Effector memory CD8-positive, alpha-beta T cell (primary cell): ENCODE measurements at regions not wholly inside any gene's neighbourhood (a gene's known extent, or its start where the extent isn't known, plus 50 kb on each side); places are given as distances from the start of the nearest gene placed in this dataset.

Experiments
- ATAC-seq: fragments of 150-1000 bp; cut with Tn5 transposase; replicated peaks from 2 replicates; pipeline ENCODE4 v1.10.0; 2021; ENCODE audit warnings: mild to moderate bottlenecking, moderate library complexity
- DNase-seq, 3 experiments: peaks; one replicate each; pipeline ENCODE4 v3.0.0; 2021
- H3K27ac Mint-ChIP-seq, 2 donors: one replicate each; pipeline ENCODE4 v1.8.0; 2022; ENCODE audit warnings: mild to moderate bottlenecking in 2 of 2, mixed read lengths in 2 of 2, moderate library complexity in 2 of 2
- H3K27me3 Mint-ChIP-seq, 2 donors: one replicate each; pipeline ENCODE4 v1.8.0; 2022; ENCODE audit warnings: mixed read lengths in 2 of 2
- H3K36me3 Mint-ChIP-seq: one replicate; pipeline ENCODE4 v1.8.0; 2022; ENCODE audit warnings: mild to moderate bottlenecking, moderate library complexity, mixed read lengths; ENCODE audit not compliant: insufficient read depth
- H3K4me1 Mint-ChIP-seq, 2 donors: one replicate each; pipeline ENCODE4 v1.8.0; 2022; ENCODE audit warnings: low read depth in 2 of 2, mixed read lengths in 2 of 2
- H3K4me3 Mint-ChIP-seq, 2 donors: one replicate each; pipeline ENCODE4 v1.8.0; 2022; ENCODE audit warnings: mild to moderate bottlenecking in 2 of 2, mixed read lengths in 2 of 2, moderate library complexity in 2 of 2
- H3K9me3 Mint-ChIP-seq, 2 donors: one replicate each; pipeline ENCODE4 v1.8.0; 2022; ENCODE audit warnings: mixed read lengths in 2 of 2

DNA sequence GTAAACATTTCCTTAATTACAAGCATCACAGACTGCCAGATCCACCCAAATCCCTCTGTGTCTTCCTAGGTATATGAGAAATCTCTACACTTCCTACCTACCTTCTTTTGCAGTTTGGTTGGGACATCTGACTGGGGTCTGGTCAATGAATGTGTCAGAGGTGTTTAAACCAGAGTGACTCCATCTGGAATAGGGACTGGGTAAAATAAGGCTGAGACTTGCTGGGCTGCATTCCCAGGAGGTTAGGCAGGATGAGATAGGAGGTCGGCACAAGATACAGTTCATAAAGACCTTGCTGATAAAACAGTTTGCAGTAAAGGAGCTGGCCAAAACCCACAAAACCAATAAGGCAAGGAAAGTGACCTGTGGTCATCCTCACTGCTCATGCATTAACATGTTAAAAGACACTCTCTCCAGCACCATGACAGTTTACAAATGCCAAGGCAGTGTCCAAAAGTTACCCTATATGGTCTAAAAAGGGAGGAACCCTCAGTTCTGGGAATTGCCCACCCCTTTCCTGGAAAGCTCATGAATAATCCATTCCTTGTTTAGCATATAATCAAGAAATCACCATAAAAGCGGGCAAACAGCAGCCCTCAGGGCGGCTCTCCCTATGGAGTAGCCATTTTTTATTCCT, 87.4 kb upstream of the BACE2 start:
- H3K36me3 Mint-ChIP-seq, result no peaks in the 10 kb centered on the region
- no peak overlapping the region for H3K4me3 Mint-ChIP-seq
- H3K27ac Mint-ChIP-seq, result no peak overlapping the region
- DNase-seq (no peak), ATAC-seq (no peak)
- H3K27me3 Mint-ChIP-seq, result peaks cover 6 to 16% of the 10 kb centered on the region in 2 donors
- H3K9me3 Mint-ChIP-seq, result no peaks in the 10 kb centered on the region
- H3K4me1 Mint-ChIP-seq, result no peaks in the 10 kb centered on the region

DNA sequence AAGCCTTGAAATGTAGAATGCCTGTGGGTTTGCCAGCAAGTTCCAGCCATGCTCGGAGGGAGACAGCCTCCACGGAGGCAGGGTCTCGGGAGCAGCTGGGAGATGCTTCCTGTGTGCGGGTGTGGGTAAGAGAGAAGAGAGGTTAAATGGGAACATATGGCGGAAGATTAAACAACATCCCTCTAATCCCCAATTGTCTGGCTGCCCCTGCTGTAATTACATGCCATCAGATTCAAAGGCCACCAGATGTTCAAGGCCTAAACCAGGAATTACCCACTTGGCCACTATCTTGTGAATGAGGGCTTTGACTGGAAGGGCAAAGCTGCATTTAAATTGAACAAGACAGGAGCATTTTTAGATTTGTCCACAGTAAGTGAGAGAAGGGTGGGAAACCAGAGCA, 81.4 kb upstream of the BACE2 start:
- H3K27me3 Mint-ChIP-seq, result peaks cover 14 to 35% of the 10 kb centered on the region in 2 donors
- DNase-seq (no peak), ATAC-seq (no peak)
- no peak overlapping the region for H3K27ac Mint-ChIP-seq
- no peaks in the 10 kb centered on the region for H3K36me3 Mint-ChIP-seq
- no peaks in the 10 kb centered on the region for H3K9me3 Mint-ChIP-seq
- H3K4me3 Mint-ChIP-seq, result no peak overlapping the region
- H3K4me1 Mint-ChIP-seq, result no peaks in the 10 kb centered on the region

- H3K27ac Mint-ChIP-seq, result no peak overlapping the region
- H3K4me1 Mint-ChIP-seq, result no peaks in the 10 kb centered on the region
- no peak overlapping the region for H3K4me3 Mint-ChIP-seq
- DNase-seq (no peak), ATAC-seq (no peak)
- H3K36me3 Mint-ChIP-seq, result no peaks in the 10 kb centered on the region
- no peaks in the 10 kb centered on the region for H3K9me3 Mint-ChIP-seq
- peaks cover 17 to 24% of the 10 kb centered on the region in 2 donors for H3K27me3 Mint-ChIP-seq
Measured at GRCh38 chr21:41090981-41091380, 77.0 kb upstream of the BACE2 start.

DNA sequence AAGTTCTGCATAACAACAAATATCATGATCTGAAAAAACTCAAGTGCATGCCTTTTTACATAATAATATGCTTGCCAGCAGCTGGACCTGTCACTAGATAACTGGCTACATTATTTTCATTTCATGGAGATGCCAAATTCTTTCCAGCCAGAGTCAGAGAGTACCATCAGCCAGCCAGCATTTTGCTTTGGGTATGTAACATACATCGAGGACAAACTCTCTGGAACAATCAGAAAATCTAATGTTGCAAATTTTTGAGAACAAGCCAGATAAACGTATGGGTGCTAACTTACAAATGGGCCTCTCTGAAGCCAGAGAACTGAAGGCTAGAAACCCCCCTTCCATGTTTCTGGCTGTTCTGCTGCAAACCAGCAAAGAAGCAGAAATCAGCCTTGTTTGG, 76.3 kb upstream of the BACE2 start:
- no peak for DNase-seq
- H3K9me3 Mint-ChIP-seq, result no peaks in the 10 kb centered on the region
- H3K4me3 Mint-ChIP-seq, result no peak overlapping the region

DNA sequence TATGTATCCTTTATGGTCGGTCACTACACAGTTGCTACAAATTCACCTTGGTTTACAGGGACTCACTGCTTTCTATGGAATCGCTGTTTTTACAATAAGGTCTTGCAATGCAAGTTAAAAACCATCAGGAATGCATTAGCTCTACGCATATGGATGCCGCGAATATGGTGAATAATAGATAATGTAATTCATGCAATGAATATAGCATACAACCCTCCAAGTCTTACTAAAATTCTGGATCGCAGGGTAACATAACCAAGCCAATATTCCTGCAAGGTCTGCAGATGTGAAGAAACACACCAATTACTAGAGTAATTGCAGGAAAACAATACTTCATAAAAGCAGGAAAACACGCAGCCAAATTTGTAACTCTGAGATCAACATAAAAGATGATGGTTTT, 75.6 kb upstream of the BACE2 start:
- ATAC-seq, result no peak
- Mint-ChIP-seq H3K9me3 (no peaks in the 10 kb centered on the region), H3K4me1 (no peaks in the 10 kb centered on the region), H3K36me3 (no peaks in the 10 kb centered on the region), H3K4me3 (no peak overlapping the region), H3K27ac (no peak overlapping the region), H3K27me3 (peaks cover 14 to 25% of the 10 kb centered on the region in 2 donors)
- DNase-seq, result no peak

More for the DNA sequence above, 76.3 kb upstream of the BACE2 start:
- H3K27ac Mint-ChIP-seq, result no peak overlapping the region
- peaks cover 14 to 24% of the 10 kb centered on the region in 2 donors for H3K27me3 Mint-ChIP-seq
- no peaks in the 10 kb centered on the region for H3K4me1 Mint-ChIP-seq
- H3K36me3 Mint-ChIP-seq, result no peaks in the 10 kb centered on the region
- no peak for ATAC-seq

GRCh38 chr21:41095983-41096382, 72.0 kb upstream of the BACE2 start:
- DNase-seq, result no peak

GRCh38 chr21:41098076-41098475, 69.9 kb upstream of the BACE2 start:
- DNase-seq (no peak), ATAC-seq (no peak)
- Mint-ChIP-seq H3K4me3 (no peak overlapping the region), H3K9me3 (peaks cover 0 to 3% of the 10 kb centered on the region in 2 donors), H3K27ac (no peak overlapping the region), H3K27me3 (peaks cover 7 to 15% of the 10 kb centered on the region in 2 donors), H3K36me3 (no peaks in the 10 kb centered on the region), H3K4me1 (no peaks in the 10 kb centered on the region)

More at GRCh38 chr21:41095983-41096382, 72.0 kb upstream of the BACE2 start:
- Mint-ChIP-seq H3K9me3 (peaks cover 0 to 3% of the 10 kb centered on the region in 2 donors), H3K36me3 (no peaks in the 10 kb centered on the region), H3K27ac (no peak overlapping the region), H3K4me1 (no peaks in the 10 kb centered on the region), H3K4me3 (no peak overlapping the region), H3K27me3 (peaks cover 14 to 19% of the 10 kb centered on the region in 2 donors)
- no peak for ATAC-seq

GRCh38 chr21:41098481-41099042, 69.4 kb upstream of the BACE2 start:
- H3K4me3 Mint-ChIP-seq, result no peak overlapping the region
- no peak overlapping the region for H3K27ac Mint-ChIP-seq
- DNase-seq, result no peak
- H3K9me3 Mint-ChIP-seq, result peaks cover 0 to 3% of the 10 kb centered on the region in 2 donors
- peaks cover 7 to 15% of the 10 kb centered on the region in 2 donors for H3K27me3 Mint-ChIP-seq
- no peak for ATAC-seq
- H3K4me1 Mint-ChIP-seq, result no peaks in the 10 kb centered on the region
- no peaks in the 10 kb centered on the region for H3K36me3 Mint-ChIP-seq

DNA sequence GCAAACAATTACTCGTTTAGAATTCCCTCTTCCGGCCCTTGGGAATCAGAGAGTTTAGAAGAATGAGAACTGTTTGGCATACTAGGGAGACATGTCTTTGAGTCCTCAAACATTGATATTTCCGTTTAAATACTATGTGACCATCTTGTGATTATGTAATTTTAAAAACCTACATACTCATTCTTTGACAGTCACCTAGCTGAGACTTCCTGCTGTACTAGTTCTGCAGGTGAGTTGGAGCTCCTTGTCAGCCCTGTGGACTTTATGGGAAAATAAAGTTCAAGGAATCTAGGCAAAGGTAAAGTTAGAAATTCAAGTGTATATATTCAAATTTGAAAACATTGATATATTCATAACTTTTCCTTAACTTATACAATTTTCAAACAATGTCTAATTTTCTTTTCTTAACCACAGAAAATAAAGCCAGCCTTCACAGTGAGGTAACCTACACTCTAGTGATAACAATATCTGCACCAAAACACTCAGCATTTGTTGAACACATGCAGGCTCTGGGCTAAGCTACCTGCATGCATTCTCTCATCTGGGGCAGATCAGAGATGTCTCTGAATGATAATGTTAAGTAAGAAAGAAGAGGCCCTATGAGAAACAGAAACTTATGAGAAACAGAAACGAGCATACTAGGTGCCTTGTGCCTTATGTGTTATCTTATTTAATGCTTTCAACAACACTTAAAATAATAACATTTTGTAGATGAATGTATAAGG, 67.0 kb upstream of the BACE2 start:
- H3K27me3 Mint-ChIP-seq, result peaks cover 1 to 25% of the 10 kb centered on the region in 2 donors
- H3K27ac Mint-ChIP-seq, result no peak overlapping the region
- DNase-seq (no peak), ATAC-seq (no peak)
- H3K36me3 Mint-ChIP-seq, result no peaks in the 10 kb centered on the region
- peaks cover 0 to 3% of the 10 kb centered on the region in 2 donors for H3K9me3 Mint-ChIP-seq
- no peaks in the 10 kb centered on the region for H3K4me1 Mint-ChIP-seq
- no peak overlapping the region for H3K4me3 Mint-ChIP-seq

- Mint-ChIP-seq H3K27me3 (peaks cover 0 to 15% of the 10 kb centered on the region in 2 donors), H3K9me3 (peaks cover 0 to 3% of the 10 kb centered on the region in 2 donors), H3K4me1 (no peaks in the 10 kb centered on the region), H3K4me3 (no peak overlapping the region), H3K36me3 (no peaks in the 10 kb centered on the region), H3K27ac (no peak overlapping the region)
- DNase-seq, result no peak
- ATAC-seq, result no peak
Measured at GRCh38 chr21:41102281-41102680, 65.7 kb upstream of the BACE2 start.

DNA sequence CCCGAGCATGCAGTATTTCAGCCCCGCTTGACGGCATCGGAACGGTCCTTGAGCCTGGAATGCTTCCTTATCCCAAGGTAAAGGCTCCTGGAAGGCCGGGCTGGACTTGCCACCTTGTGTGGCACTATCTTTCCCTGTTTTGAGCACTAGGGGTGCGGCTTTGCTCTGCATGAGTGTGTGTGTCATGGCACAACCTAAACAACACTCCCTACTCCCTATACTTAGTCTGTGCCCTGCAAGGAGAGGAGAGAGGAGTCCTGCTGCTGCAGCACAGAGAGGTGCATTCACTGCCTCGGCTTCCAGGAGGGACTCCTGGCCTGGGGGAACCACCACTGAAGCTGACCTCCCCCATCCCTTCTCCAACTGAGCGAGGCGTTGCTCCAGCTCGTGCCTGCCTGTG, 60.4 kb upstream of the BACE2 start:
- no peak for DNase-seq
- peaks cover 23 to 45% of the 10 kb centered on the region in 2 donors for H3K27me3 Mint-ChIP-seq
- no peaks in the 10 kb centered on the region for H3K9me3 Mint-ChIP-seq
- H3K4me1 Mint-ChIP-seq, result peaks cover 5 to 11% of the 10 kb centered on the region in 2 donors
- no peak for ATAC-seq
- H3K36me3 Mint-ChIP-seq, result no peaks in the 10 kb centered on the region
- no peak overlapping the region for H3K4me3 Mint-ChIP-seq
- H3K27ac Mint-ChIP-seq, result no peak overlapping the region

GRCh38 chr21:41108668-41109585, 59.0 kb upstream of the BACE2 start:
- H3K27ac Mint-ChIP-seq, result no peak overlapping the region
- H3K9me3 Mint-ChIP-seq, result no peaks in the 10 kb centered on the region
- ATAC-seq (no peak), DNase-seq (no peak)
- no peaks in the 10 kb centered on the region for H3K36me3 Mint-ChIP-seq
- H3K27me3 Mint-ChIP-seq, result peaks cover 23 to 45% of the 10 kb centered on the region in 2 donors
- no peak overlapping the region for H3K4me3 Mint-ChIP-seq
- peaks cover 5 to 16% of the 10 kb centered on the region in 2 donors for H3K4me1 Mint-ChIP-seq

GRCh38 chr21:41110161-41110560, 57.8 kb upstream of the BACE2 start:
- Mint-ChIP-seq H3K27ac (no peak overlapping the region), H3K4me1 (peaks cover 5 to 16% of the 10 kb centered on the region in 2 donors), H3K36me3 (no peaks in the 10 kb centered on the region), H3K4me3 (no peak overlapping the region), H3K9me3 (no peaks in the 10 kb centered on the region), H3K27me3 (peaks cover 23 to 36% of the 10 kb centered on the region in 2 donors)
- no peak for DNase-seq
- no peak for ATAC-seq
